Spleen (tissue), 11 donors: ENCODE measurements at regions not wholly inside any gene's neighbourhood (a gene's known extent, or its start where the extent isn't known, plus 50 kb on each side); places are given as distances from the start of the nearest gene placed in this dataset.

Experiments
- DNase-seq: peaks from one replicate; pipeline ENCODE4 v3.0.0-alpha.2; 2020
- H3K27ac ChIP-seq, 8 donors: fragments of 200-600 bp; sonication (generic) in 7 of 8; 1 replicate in 4 of 8; 2 replicates in 4 of 8; pipeline versions ENCODE4 v1.5.0 to v1.8.0; 2016 to 2021; ENCODE audit warnings: inconsistent platforms in 4 of 8, mild to moderate bottlenecking in 4 of 8, moderate library complexity in 1 of 8
- H3K27me3 ChIP-seq, 7 donors: fragments of 200-600 bp; sonication (generic) in 6 of 7; replicated peaks in 1 of 7; 1 replicate in 4 of 7; 2 replicates in 3 of 7; pipeline versions ENCODE4 v1.5.0 to v1.8.0; 2016 to 2021; ENCODE audit warnings: inconsistent platforms in 3 of 7, mild to moderate bottlenecking in 1 of 7
- H3K36me3 ChIP-seq, 6 donors: fragments of 200-600 bp; sonication (generic) in 5 of 6; 1 replicate in 4 of 6; 2 replicates in 2 of 6; pipeline versions ENCODE4 v1.5.0 to v1.8.0; 2016 to 2021; ENCODE audit warnings: inconsistent platforms in 2 of 6
- H3K4me1 ChIP-seq, 6 donors: fragments of 200-600 bp; sonication (generic) in 5 of 6; 1 replicate in 3 of 6; 2 replicates in 3 of 6; pipeline versions ENCODE4 v1.5.0 to v1.8.0; 2016 to 2021; ENCODE audit warnings: inconsistent platforms in 3 of 6
- H3K4me3 ChIP-seq, 8 donors: fragments of 200-600 bp; sonication (generic) in 7 of 8; 1 replicate in 4 of 8; 2 replicates in 4 of 8; pipeline versions ENCODE4 v1.5.0 to v1.8.0; 2016 to 2021; ENCODE audit warnings: inconsistent platforms in 4 of 8, mild to moderate bottlenecking in 4 of 8, moderate library complexity in 2 of 8
- H3K9me3 ChIP-seq, 8 donors: fragments of 200-600 bp; sonication (generic) in 7 of 8; 1 replicate in 4 of 8; 2 replicates in 4 of 8; pipeline versions ENCODE4 v1.5.0 to v1.8.0; 2016 to 2021; ENCODE audit warnings: inconsistent platforms in 4 of 8
- CTCF ChIP-seq, 11 experiments: fragments of 200-600 bp in 7 of 11; fragments of 450-650 bp in 4 of 11; sonication (generic) in 4 of 11; IDR thresholded peaks in 8 of 11; conservative IDR thresholded peaks in 3 of 11; 1 replicate in 7 of 11; 2 replicates in 4 of 11; pipeline versions ENCODE4 v1.4.0 to v1.8.0; 2016 to 2021; ENCODE audit warnings: antibody characterized with exemption in 11 of 11, inconsistent platforms in 4 of 11, mild to moderate bottlenecking in 1 of 11
- POLR2A ChIP-seq, 3 donors: fragments of 450-650 bp; IDR thresholded peaks; one replicate each; pipeline ENCODE4 v1.5.1; 2017; ENCODE audit warnings: antibody characterized with exemption in 3 of 3, mild to moderate bottlenecking in 1 of 3
- POLR2AphosphoS5 ChIP-seq, 3 donors: sonication (generic); formaldehyde crosslinking; IDR thresholded peaks; one replicate each; pipeline ENCODE4 v1.5.1; 2017; ENCODE audit warnings: antibody characterized with exemption in 3 of 3
- WGBS, 5 donors: extraction: QIAGEN DNeasy Blood & Tissue Kit in 3 of 5; methylation state at CpG; one replicate each; pipeline versions ENCODE4 v1.1.5 to v1.1.7; 2013 to 2018; 5-methylcytosine and 5-hydroxymethylcytosine counted together
- intact Hi-C: fragments of 100-400 bp; cut with DNase I; formaldehyde crosslinking; loops from one replicate; pipeline ENCODE4 v1.15.0; 2023; ENCODE audit warnings: low total_unique reads
- donor health status: healthy with polysubstance abuse.
- donor health status: DM: no; HTN: no; CAD: no; lungs with moderate emphysema.
- donor health status: DM: no; HTN: no; CAD: no.
- donor health status: Bipolar disorder and iron deficiency.
- donor health status: healthy.
- donor health status: DM: no; HTN: no; CAD: no.
- donor health status: DM: yes; HTN: yes; CAD: no.

- H3K4me3 ChIP-seq = no peak overlapping the region
- no peak for TF ChIP-seq POLR2AphosphoS5 (IDR thresholded peaks at IDR 0.05)
- no peak for TF ChIP-seq POLR2A (IDR thresholded peaks at IDR 0.05)
- TF ChIP-seq CTCF (IDR thresholded peaks at IDR 0.05 in 8 of 11, conservative IDR thresholded peaks at IDR 0.05 in 3 of 11) = no peak
- H3K27ac ChIP-seq = no peak overlapping the region
- H3K9me3 ChIP-seq = no peaks in the 10 kb centered on the region
- 88 to 95% (median 89%) methylated on average over 2 of the region's 2 CpGs for WGBS, 5 donors
- H3K27me3 ChIP-seq = no peaks in the 10 kb centered on the region
- H3K4me1 ChIP-seq = peaks cover 0 to 30% (median 0%) of the 10 kb centered on the region in 6 donors
- DNase-seq = no peak
- H3K36me3 ChIP-seq = peaks cover 0 to 11% (median 0%) of the 10 kb centered on the region in 6 donors
- intact Hi-C loops = loop anchor here (10.0 kb wide), 1 partner anchor 1457 kb away; no protein-coding TSS in a partner anchor
These were observed 376.5 kb downstream of the KLF12 start for GRCh38 chr13:73757481-73758233.

GRCh38 chr13:73754727-73755292 is 379.4 kb downstream of the KLF12 start:
- H3K4me1 ChIP-seq = peaks cover 0 to 10% (median 0%) of the 10 kb centered on the region in 6 donors
- TF ChIP-seq POLR2A (IDR thresholded peaks at IDR 0.05) = no peak
- TF ChIP-seq CTCF (IDR thresholded peaks at IDR 0.05 in 8 of 11, conservative IDR thresholded peaks at IDR 0.05 in 3 of 11) = peak in 10 of 11 experiments; percentile 14 to 75 (median 66)
- intact Hi-C loops = loop anchor here (10.0 kb wide), 1 partner anchor 1460 kb away; no protein-coding TSS in a partner anchor
- peaks cover 0 to 12% (median 0%) of the 10 kb centered on the region in 6 donors for H3K36me3 ChIP-seq
- DNase-seq = no peak
- no peak overlapping the region for H3K27ac ChIP-seq
- no peak overlapping the region for H3K4me3 ChIP-seq
- 56 to 62% (median 60%) methylated on average over 3 of the region's 3 CpGs for WGBS, 5 donors
- H3K27me3 ChIP-seq = no peaks in the 10 kb centered on the region
- H3K9me3 ChIP-seq = no peaks in the 10 kb centered on the region

- no peak overlapping the region for H3K27ac ChIP-seq
- no peak for DNase-seq
- no peaks in the 10 kb centered on the region for H3K9me3 ChIP-seq
- 59 to 70% (median 64%) methylated on average over 4 of the region's 4 CpGs for WGBS, 5 donors
- no peak overlapping the region for H3K4me3 ChIP-seq
- no peaks in the 10 kb centered on the region for H3K27me3 ChIP-seq
- intact Hi-C loops = loop anchor here (10.0 kb wide), 1 partner anchor 1461 kb away; no protein-coding TSS in a partner anchor
- H3K36me3 ChIP-seq = peaks cover 0 to 14% (median 0%) of the 10 kb centered on the region in 6 donors
- H3K4me1 ChIP-seq = peaks cover 0 to 10% (median 0%) of the 10 kb centered on the region in 6 donors
- TF ChIP-seq CTCF (IDR thresholded peaks at IDR 0.05 in 8 of 11, conservative IDR thresholded peaks at IDR 0.05 in 3 of 11) (no peak), POLR2AphosphoS5 (IDR thresholded peaks at IDR 0.05) (no peak), POLR2A (IDR thresholded peaks at IDR 0.05) (no peak)
These were observed 380.0 kb downstream of the KLF12 start for GRCh38 chr13:73754241-73754640.

- TF ChIP-seq POLR2A (IDR thresholded peaks at IDR 0.05) (no peak), POLR2AphosphoS5 (IDR thresholded peaks at IDR 0.05) (no peak), CTCF (IDR thresholded peaks at IDR 0.05 in 8 of 11, conservative IDR thresholded peaks at IDR 0.05 in 3 of 11) (no peak)
- 89 to 95% (median 93%) methylated on average over 3 of the region's 3 CpGs for WGBS, 5 donors
- Histone ChIP-seq H3K4me1 (peaks cover 0 to 10% (median 0%) of the 10 kb centered on the region in 6 donors), H3K9me3 (peaks cover 0 to 10% (median 0%) of the 10 kb centered on the region in 8 donors), H3K27me3 (no peaks in the 10 kb centered on the region), H3K4me3 (no peak overlapping the region), H3K27ac (no peak overlapping the region), H3K36me3 (peaks cover 0 to 26% (median 2%) of the 10 kb centered on the region in 6 donors)
- intact Hi-C loops = loop anchor here (10.0 kb wide), 1 partner anchor 1464 kb away; no protein-coding TSS in a partner anchor
- DNase-seq = no peak
These were observed 382.9 kb downstream of the KLF12 start for GRCh38 chr13:73751290-73751689.
